ENCODE measurements at regions not wholly inside any gene's neighbourhood (a gene's known extent, or its start where the extent isn't known, plus 50 kb on each side); places are given as distances from the start of the nearest gene placed in this dataset.
"Not testable (repeated sequence)": the region's sequence is repeated elsewhere in the genome, so short reads cannot be mapped to it uniquely, and the experiment has no call there.

DNA sequence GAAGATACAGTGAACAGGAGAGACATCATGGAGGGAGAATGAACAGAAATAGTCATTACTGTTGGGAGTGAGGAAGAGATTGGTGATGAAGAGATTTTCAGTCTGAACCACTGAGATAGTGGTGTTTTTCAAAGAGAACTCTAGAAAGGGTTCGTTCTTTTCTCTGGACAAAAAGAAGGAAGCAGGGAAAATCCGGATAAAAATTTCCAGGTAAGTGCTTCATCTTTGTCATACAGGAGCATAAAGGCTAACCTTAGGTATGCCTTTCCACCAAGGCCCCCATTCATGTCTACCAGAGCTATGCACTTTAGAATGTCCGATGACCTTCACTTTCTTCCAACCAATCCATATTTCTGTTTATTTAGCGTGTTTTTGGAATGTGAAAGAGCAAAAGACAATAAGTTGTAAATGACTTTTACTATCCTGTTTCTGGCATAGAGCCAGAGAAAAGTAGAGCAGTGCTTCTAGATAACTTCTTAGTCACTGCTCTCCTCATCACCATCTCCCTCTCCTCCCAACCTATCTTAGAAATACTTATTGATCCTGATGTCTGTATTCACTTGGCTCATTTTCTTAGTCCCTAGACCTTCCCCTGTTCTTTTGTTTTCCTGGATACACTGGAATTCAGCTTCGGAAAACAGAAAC lies 116.5 kb downstream of the TTC6 start:
- DNase-seq (ENCODE audit: low read depth, low spot score), result no peak

DNA sequence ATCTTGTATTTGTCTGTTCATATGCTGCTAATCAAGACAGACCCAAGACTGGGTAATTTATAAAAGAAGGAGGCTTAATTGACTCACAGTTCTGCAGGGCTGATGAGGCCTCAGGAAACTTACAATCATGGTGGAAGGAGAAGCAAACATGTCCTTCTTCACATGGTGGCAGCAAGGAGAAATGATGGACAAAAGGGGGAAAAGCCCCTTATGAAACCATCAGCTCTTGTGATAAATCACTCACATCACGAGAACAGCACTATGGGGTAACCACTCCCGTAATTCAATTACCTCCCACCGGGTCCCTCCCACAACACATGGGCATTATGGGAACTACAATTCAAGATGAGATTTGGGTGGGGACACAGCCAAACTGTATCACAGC lies 117.0 kb downstream of the TTC6 start:
- DNase-seq (ENCODE audit: low read depth, low spot score), result not testable (repeated sequence)

DNA sequence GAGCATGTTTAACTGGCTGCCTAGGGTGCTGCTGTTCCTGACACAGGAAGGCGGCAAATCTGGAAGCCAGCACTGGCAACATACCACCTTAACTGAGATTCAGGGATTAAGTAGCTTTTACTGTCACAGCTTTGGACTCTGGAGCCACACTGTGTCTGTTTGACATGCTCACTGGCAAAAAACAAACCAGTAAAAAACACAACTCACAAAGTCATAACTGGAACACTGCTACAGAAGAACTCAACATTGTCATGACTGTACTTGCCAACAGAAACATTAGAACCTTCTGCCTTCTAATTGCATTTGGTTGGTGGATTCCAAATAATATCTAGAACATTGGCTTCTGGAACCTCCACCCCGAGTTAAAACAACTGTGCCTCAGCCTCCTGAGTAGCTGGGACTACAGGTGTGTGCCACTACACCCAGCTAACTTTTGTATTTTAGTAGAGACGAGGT lies 117.6 kb downstream of the TTC6 start:
- DNase-seq (ENCODE audit: low read depth, low spot score), result no peak

DNA sequence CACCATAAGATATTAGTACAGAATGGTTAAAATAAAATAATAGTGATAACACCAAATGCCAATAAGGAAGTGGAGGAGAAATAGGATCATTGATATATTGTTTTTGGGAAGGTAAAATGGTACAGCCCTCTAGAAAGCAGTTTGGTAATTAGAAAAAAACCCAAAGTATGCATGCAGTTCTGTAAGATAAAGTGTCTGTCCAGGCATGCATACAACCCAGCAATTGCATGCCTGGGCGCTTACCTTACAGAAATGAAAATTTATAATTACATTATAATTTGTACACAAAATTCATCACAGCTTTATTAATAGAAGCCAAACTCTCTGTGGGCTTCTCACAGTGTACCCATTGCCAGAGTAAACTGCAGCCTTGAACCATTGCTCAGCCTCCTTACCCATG lies 124.7 kb downstream of the TTC6 start:
- no peak for DNase-seq (ENCODE audit: low read depth, low spot score)

DNA sequence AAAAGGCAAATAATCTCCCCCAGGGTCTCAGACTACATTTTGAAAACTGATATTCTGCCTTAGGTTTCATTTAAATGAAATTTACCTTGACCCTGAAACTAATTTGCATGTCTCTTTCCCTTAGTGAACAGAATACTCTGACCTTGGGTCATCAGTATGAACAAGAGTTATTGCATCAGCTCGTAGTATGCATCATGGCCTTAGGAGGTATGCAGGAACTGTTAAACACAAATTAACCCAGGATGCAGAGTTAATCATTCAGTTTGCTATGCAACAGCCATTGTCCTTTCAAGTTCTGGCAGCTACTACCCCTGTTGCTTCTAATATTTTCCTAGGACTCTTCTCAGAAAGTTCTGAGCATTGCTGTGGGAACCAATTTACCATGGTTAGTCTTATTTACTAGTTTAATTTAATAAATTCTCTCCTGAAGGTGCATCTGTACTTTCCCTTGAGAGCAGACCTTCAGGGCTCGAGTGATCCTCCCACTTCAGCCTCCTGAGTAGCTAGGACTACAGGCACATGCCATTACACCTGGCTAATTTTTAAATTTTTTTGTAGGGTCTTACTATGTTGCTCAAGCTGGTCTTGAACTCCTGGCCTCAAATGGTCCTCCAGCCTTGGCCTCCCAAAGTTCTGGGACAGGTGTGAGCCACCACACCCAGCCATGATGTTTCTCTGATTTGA lies 126.7 kb downstream of the TTC6 start:
- DNase-seq (ENCODE audit: low read depth, low spot score), result no peak

DNA sequence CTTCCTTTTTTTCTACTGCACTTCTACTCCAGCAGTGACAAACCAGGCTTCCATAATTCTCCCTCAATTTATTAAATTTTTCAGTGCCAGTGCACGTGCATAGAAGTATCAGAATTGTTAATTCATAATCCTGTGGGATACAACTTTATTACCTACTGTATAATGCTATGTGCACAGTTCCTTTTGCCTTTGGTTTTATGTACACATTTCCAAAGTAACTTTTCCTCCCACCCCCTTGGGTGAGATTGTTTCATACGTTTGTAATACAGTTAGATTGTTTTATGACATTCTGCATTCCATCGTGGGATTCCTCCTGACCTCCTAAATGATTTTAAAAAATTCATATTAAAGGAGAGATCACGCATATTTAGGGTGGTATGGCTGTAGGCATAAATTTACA lies 128.1 kb downstream of the TTC6 start:
- DNase-seq (ENCODE audit: low read depth, low spot score), result no peak

DNA sequence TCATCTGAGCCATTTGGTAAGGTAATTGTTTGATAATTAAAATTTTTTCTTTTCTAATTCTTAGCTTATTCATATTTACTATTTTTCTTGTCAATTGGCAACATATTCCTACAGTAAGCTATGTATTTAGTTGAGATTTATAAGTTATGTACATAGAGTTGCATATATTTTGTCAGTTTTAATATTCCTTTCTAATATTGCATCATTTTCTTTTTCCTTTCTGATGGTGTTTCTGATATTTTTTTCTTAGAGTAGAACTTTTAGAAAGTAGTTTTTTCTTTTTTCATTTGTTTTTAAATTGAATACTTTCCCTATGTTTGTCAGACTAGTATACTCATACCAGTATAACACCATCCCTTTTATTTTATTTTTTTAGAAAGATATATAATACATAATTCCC lies 131.3 kb downstream of the TTC6 start:
- no peak for DNase-seq (ENCODE audit: low read depth, low spot score)

DNA sequence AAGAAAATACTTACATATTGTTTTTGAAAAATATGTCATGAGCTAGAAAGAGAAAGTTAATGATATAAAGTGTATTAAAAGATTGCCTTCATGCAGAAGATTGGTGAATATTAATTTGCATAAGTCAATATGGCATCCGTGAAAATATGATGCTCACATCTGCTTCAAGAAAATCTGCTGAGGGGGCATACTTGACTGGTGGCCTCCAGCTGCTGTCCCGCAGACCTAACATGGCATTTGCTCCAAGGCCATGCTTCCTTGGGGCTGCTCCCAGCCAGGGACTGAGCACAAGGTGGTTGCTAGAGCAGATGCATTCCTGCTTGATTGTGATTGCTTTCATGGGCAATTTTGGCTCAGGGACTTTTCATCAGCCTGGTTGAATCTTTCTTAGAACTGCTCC lies 133.8 kb downstream of the TTC6 start:
- no peak for DNase-seq (ENCODE audit: low read depth, low spot score)

DNA sequence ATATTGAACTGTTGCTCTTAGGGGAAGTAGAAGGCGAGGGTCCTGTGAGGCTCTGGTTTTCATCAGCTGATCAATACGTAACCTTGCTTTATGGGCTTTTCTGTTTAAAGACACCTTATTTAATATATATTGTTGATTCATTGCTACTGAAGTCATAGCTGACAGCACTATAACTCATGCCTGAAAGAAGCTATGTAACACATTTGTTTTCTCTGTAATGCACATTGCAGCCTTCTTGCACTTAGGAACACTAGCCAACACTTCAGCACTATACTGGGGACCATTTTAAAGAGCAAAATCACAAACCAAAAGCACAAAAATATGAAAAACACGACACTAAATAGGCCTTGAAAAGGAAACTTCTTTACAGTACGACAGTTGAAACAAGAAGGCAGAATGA lies 135.7 kb downstream of the TTC6 start:
- DNase-seq (ENCODE audit: low read depth, low spot score), result no peak

DNA sequence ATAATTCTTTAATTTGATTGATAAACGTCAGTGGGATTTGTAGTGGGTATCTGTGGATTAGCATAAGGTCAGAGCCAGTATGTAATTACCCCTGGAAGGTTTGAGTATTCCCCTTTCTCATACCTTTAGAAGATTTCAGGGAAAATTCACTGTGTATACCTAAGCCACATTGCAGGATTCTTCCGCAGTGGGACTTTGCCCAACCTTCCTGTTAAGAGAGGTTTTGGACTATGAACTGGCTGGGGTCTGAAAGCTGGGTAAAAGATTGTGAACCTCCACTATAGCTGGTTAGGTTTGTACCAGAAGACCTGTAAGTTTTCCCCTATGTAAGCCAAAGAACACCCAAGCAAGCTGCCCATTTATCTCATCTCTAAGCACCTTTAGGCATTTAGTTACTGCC lies 150.2 kb downstream of the TTC6 start:
- DNase-seq (ENCODE audit: low read depth, low spot score), result no peak

DNA sequence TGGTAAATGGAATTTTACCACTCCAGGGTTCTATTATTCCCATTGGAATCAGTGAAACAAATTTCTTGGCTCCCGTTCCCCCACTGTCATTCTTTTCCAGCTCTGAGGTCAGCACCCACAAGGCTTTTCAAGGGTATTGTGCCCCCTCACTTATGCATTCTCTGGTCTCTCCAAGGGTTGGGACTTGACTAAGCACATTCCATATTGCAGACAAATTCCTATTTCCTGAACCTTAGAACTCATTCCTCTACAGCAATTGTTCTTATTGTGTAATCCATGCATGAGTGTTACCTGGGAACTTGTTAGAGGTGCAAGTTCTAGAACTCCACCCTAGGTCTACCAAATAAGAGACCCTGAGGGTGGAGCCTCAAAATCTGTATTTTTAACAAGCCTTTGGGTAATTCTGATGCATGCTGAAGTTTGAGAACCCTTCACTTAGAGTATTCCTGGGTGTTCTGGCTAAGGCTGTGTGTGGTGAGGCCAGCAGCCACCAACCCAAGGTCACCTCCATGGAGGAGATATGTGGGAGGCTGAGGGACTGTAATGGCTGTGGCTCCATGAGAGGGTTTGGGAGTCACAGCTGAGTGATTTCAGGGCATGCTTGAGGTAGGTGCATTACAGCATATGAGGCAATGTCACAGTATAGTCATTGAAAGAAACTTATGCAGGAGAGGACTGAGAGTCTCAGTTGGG lies 150.9 kb downstream of the TTC6 start:
- DNase-seq (ENCODE audit: low read depth, low spot score), result no peak

DNA sequence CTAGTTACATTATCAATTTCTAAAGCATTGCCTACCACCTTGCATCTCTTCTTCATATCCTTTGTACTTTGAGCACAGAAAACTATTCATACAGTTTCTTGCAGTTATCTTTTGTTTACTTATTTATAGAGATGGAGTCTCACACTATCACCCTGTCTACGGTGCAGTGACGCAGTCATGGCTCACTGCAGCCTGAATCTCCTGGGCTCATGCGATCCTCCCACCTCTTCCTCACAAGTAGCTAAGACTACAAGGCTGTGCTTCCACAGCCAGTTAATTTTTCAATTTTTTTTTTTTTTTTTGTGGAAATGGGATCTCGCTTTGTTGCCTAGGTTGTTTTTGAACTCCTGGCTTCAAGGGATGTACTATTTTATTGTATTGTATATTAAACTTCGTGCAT lies 158.0 kb downstream of the TTC6 start:
- no peak for DNase-seq (ENCODE audit: low read depth, low spot score)

DNA sequence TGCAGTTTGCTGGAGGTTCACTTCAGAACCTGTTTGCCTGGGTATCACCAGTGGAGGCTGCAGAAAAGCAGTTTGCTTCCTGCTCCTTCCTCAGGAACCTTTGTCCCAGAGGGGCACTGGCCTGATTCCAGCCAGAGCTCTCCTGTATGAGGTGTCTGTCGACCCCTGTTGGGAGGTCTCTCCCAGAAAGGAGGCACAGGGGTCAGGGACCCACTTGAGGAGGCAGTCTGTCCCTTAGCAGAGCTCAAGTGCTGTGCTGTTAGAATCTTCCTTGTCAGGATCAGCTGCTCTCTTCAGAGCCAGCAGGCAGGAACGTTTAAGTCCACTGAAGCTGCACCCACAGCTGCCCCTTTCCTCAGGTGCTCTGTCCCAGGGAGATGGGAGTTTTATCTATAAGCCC lies 164.8 kb downstream of the TTC6 start:
- DNase-seq (ENCODE audit: low read depth, low spot score), result not testable (repeated sequence)

DNA sequence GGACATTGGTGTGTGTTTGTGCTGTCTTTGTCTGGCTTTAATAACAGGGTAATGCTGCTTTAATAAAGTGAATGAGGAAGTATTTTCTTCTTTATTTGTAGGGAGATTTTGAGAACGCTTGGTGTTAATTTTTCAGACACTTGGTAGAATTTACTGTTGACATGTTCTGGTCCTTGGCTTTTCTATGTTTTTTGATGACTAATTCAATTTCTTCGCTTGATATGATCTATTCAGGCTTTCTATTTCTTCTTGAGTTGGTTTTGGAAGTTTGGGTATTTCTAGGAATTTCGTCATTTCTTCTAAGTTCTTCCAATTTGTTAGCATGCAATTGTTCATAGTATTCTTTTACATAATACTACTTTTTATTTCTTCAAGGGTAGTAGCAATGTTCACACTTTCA lies 167.8 kb downstream of the TTC6 start:
- no peak for DNase-seq (ENCODE audit: low read depth, low spot score)

DNA sequence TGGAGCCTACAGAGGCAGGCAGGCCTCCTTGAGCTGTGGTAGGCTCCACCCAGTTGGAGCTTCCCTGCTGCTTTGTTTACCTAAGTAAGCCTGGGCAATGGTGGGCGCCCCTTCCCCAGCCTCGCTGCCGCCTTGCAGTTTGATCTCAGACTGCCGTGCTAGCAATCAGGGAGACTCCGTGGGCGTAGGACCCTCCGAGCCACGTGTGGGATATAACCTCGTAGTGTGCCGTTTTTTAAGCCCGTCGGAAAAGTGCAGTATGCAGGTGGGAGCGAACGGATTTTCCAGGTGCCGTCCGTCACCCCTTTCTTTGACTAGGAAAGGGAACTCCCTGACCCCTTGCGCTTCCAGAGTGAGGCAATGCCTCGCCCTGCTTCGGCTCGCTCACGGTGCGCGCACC lies 176.9 kb downstream of the TTC6 start:
- peak; percentile 30 for DNase-seq (ENCODE audit: low read depth, low spot score)

DNA sequence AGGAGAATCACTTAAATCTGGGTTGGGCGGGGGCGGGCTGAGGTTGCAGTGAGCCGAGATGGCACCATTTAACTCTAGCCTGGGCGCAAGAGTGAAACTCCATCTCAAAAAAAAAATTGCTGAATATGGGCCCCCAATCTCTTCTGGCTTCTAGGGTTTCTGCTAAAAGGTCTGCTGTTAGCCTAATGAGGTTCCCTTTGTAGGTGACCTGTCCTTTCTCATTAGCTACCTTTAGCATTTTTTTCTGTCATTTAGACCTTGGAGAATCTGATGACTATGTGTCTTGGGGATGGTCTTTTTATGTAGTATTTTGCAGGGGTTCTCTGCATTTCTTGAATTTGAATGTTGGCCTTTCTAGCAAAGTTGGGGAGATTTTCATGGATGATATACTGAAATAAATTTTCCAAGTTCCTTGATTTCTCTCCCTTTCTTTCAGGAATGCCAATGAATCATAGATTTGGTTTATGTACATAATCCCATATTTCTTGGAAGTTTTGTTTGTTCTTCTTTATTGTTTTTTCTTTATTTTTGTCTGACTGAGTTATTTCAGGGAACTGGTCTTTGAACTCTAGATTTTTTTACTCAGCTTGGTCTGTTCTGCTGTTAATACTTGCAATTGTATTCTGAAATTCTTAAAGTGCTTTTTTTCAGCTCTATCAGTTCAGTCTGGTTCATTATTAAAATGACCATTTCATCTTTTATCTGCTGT lies 181.5 kb downstream of the TTC6 start:
- DNase-seq (ENCODE audit: low read depth, low spot score), result no peak

DNA sequence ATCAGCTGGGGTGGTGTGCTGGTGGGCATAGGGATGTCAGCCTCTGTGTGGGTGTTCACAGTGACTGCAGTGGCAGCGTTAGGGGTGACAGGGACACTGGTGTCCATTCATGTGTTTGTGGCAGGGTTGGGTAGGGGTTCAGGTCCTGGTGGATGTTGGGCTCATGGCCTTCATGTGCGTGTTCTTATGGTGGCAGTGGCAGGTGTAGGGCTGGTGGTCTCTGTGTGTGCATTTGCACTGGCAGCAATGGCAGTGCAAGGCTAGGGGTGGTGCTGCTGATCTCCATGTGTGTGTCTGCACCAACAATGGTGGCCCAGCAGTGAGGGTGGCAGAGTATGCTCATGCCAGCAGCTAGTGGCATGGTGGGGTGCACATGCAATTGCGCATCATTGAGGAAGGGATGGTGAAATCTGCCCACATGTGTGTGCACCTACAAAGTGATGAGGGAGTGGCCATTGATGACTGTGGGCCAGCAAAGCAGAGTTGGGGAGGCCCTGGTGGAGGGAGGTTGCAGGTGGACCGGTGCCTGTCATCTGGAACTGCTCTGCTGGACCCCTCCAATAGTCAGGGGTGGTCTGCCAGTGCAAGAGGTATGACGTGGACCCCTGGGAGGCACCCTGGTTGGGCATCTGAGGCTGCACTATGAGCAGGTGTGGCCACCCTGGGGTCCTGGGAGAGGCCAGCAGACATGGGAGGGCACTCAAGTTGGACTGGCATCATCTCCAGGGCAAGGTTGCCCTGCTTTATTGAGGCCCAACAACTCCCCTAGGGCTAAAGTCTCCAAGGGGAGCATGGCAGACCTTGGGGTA lies 182.9 kb downstream of the TTC6 start:
- no peak for DNase-seq (ENCODE audit: low read depth, low spot score)

DNA sequence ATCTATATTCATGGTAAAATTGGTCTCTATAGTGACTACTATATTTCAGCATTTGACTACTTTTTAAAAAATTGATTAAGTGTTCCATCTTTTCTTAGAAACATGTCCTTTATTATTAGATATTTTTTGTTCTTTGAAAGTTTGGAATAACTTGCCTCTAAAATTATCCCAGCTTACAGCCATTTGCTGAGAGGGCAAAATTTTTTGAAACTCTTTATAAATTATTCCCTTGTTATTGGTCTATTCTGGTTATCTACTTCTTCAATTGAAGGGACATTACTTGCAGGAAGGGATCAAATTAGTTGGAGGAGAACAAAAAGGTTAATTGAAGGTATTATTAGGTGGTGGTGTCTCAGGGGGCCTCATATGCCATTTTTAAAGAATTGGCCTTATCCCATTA lies 184.1 kb downstream of the TTC6 start:
- DNase-seq (ENCODE audit: low read depth, low spot score), result no peak

DNA sequence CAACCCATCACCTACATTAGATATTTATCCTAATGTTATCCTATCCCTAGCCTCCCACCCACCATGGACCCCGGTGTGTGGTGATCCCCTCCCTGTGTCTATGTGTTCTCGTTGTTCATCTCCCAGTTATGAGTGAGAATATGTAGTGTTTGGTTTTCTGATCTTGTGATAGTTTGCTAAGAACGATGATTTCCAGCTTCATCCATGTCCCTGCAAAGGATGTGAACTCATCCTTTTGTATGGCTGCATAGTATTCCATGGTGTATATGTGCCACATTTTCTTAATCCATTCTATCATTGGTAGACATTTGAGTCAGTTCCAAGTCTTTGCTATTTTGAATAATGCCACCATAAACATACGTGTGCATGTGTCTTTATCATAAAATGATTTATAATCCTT lies 185.3 kb downstream of the TTC6 start:
- DNase-seq (ENCODE audit: low read depth, low spot score), result not testable (repeated sequence)

DNA sequence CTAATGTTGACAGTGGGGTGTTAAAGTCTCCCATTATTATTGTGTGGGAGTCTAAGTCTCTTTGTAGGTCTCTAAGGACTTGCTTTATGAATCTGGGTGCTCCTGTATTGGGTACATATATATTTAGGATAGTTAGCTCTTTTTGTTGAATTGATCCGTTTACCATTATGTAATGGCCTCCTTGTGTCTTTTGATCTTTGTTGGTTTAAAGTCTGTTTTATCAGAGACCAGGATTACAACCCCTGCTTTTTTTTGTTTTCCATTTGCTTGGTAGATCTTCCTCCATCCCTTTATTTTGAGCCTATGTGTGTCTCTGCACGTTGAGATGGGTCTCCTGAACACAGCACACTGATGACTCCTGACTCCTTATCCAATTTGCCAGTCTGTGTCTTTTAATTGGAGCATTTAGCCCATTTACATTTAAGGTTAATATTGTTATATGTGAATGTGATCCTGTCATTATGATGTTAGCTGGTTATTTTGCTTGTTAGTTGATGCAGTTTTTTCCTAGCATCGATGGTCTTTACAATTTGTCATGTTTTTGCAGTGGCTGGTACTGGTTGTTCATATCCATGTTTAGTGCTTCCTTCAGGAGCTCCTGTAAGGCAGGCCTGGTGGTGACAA lies 188.9 kb downstream of the TTC6 start:
- not testable (repeated sequence) for DNase-seq (ENCODE audit: low read depth, low spot score)

DNA sequence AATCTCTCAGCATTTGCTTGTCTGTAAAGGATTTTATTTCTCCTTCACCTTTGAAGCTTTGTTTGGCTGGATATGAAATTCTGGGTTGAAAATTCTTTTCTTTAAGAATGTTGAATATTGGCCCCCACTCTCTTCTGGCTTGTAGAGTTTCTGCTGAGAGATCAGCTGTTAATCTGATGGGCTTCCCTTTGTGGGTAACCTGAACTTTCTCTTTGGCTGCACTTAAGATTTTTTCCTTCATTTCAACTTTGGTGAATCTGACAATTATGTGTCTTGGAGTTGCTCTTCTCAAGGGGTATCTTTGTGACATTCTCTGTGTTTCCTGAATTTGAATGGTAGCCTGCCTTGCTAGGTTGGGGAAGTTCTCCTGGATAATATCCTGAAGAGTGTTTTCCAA lies 189.4 kb downstream of the TTC6 start:
- DNase-seq (ENCODE audit: low read depth, low spot score), result not testable (repeated sequence)

Measured in ELF-1 (cell line).